A673 (cell line): ENCODE measurements at regions not wholly inside any gene's neighbourhood (a gene's known extent, or its start where the extent isn't known, plus 50 kb on each side); places are given as distances from the start of the nearest gene placed in this dataset.

ENCODE experiments used
- EZH2 ChIP-seq: fragments of 200-600 bp; sonication (generic); IDR thresholded peaks from 2 replicates; pipeline ENCODE4 v1.6.1; 2017; ENCODE audit warnings: borderline replicate concordance, low read depth, mild to moderate bottlenecking, mixed read lengths, antibody characterized with exemption, low read length; ENCODE audit not compliant: poor library complexity, severe bottlenecking
- TF ChIP-seq, protein P1 (sequence below): fragments of 300-800, 200-600 bp; sonication (generic); conservative IDR thresholded peaks from 2 replicates; pipeline ENCODE4 v1.5.1; 2017; ENCODE audit warnings: low read depth, mild to moderate bottlenecking, antibody characterized with exemption, low read length, moderate library complexity, mixed read lengths

DNA sequence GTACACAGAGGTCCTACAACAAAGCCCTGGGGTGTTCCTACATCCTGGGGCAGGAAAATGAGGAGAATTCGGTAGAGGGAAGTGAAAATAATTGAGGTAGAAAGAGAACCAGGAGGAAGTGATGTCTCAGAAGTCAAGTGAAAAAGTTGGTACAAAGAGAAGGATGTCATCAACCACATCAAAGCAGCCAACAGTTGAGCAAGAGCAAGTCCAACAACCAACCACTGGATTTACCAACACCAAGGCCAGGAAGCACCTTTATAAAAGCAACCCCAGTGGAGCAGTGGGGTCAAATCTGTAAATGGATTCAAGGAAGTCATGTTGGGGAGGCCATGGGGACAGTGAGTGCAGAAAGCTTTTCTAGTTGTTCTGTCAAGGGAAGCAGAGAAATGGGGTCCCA, 360.4 kb downstream of the ZNF516 start:
- TF ChIP-seq, protein P1, sequence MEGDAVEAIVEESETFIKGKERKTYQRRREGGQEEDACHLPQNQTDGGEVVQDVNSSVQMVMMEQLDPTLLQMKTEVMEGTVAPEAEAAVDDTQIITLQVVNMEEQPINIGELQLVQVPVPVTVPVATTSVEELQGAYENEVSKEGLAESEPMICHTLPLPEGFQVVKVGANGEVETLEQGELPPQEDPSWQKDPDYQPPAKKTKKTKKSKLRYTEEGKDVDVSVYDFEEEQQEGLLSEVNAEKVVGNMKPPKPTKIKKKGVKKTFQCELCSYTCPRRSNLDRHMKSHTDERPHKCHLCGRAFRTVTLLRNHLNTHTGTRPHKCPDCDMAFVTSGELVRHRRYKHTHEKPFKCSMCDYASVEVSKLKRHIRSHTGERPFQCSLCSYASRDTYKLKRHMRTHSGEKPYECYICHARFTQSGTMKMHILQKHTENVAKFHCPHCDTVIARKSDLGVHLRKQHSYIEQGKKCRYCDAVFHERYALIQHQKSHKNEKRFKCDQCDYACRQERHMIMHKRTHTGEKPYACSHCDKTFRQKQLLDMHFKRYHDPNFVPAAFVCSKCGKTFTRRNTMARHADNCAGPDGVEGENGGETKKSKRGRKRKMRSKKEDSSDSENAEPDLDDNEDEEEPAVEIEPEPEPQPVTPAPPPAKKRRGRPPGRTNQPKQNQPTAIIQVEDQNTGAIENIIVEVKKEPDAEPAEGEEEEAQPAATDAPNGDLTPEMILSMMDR: no peak
- TF ChIP-seq EZH2: no peak
